Nephron (organoid): ENCODE measurements at regions not wholly inside any gene's neighbourhood (a gene's known extent, or its start where the extent isn't known, plus 50 kb on each side); places are given as distances from the start of the nearest gene placed in this dataset.
"Not testable (repeated sequence)": the region's sequence is repeated elsewhere in the genome, so short reads cannot be mapped to it uniquely, and the experiment has no call there.

ENCODE experiments used
- H3K27ac Mint-ChIP-seq, 3 experiments: 2 replicates each; pipeline ENCODE4 v1.8.0; 2020; ENCODE audit warnings: mixed read lengths in 3 of 3, mild to moderate bottlenecking in 2 of 3, moderate library complexity in 1 of 3
- H3K27me3 Mint-ChIP-seq: 2 replicates; pipeline ENCODE4 v1.8.0; 2021; ENCODE audit warnings: low read depth, mild to moderate bottlenecking, moderate library complexity, mixed read lengths
- H3K36me3 Mint-ChIP-seq: 2 replicates; pipeline ENCODE4 v1.8.0; 2020; ENCODE audit warnings: low read depth, mixed read lengths
- H3K4me1 Mint-ChIP-seq: 2 replicates; pipeline ENCODE4 v1.8.0; 2020; ENCODE audit warnings: mixed read lengths
- H3K4me3 Mint-ChIP-seq, 3 experiments: 2 replicates each; pipeline ENCODE4 v1.8.0; 2020; ENCODE audit warnings: mild to moderate bottlenecking in 3 of 3, mixed read lengths in 3 of 3, moderate library complexity in 2 of 3
- H3K9me3 Mint-ChIP-seq: 2 replicates; pipeline ENCODE4 v1.8.0; 2020; ENCODE audit warnings: mixed read lengths
- CTCF ChIP-seq, 3 experiments: fragments of 200-600 bp; sonication (generic); IDR thresholded peaks; one replicate each; pipeline ENCODE4 v1.5.0; 2021; ENCODE audit warnings: antibody characterized with exemption in 3 of 3; ENCODE audit not compliant: unreplicated experiment in 3 of 3

DNA sequence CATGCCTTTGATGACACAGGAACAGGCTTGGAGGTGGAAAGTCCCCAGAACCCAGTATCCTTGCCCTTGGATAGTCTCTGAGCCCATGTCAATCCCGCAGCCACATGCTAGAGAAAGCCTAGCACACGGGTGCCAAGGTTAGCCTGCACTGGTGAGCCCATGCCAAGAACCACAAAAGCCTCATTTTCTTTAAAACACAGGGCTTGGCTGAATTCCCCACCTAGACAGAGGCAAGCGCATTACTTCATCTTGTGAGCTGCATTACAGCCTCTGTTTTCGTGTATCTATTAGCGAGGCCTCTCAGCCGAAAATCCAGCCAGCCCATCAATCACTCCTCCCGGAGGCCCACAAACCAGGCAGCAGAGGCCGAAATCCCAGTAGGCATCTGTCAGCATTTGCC is 314.9 kb upstream of the AUTS2 start:
- Mint-ChIP-seq H3K4me1 (peaks cover 21% of the 10 kb centered on the region), H3K27me3 (peaks cover 14% of the 10 kb centered on the region), H3K4me3 (peak overlapping the region in 1 of 3 experiments; percentile 0), H3K27ac (peak overlapping the region in 2 of 3 experiments; percentile 13 to 78), H3K9me3 (peaks cover 5% of the 10 kb centered on the region), H3K36me3 (no peaks in the 10 kb centered on the region)
- TF ChIP-seq CTCF (IDR thresholded peaks at IDR 0.05; ENCODE audit: unreplicated experiment in 3 of 3) = no peak

GRCh38 chr7:69285854-69286253 is 312.4 kb upstream of the AUTS2 start:
- TF ChIP-seq CTCF (IDR thresholded peaks at IDR 0.05; ENCODE audit: unreplicated experiment in 3 of 3) = no peak
- H3K36me3 Mint-ChIP-seq = no peaks in the 10 kb centered on the region
- peaks cover 5% of the 10 kb centered on the region for H3K9me3 Mint-ChIP-seq
- H3K4me3 Mint-ChIP-seq = no peak overlapping the region
- peaks cover 10% of the 10 kb centered on the region for H3K27me3 Mint-ChIP-seq
- peaks cover 17% of the 10 kb centered on the region for H3K4me1 Mint-ChIP-seq
- H3K27ac Mint-ChIP-seq = no peak overlapping the region

GRCh38 chr7:69295977-69296376 is 302.3 kb upstream of the AUTS2 start:
- Mint-ChIP-seq H3K4me3 (no peak overlapping the region), H3K27me3 (peaks cover 15% of the 10 kb centered on the region), H3K27ac (no peak overlapping the region), H3K4me1 (peaks cover 16% of the 10 kb centered on the region), H3K9me3 (peaks cover 6% of the 10 kb centered on the region), H3K36me3 (no peaks in the 10 kb centered on the region)
- TF ChIP-seq CTCF (IDR thresholded peaks at IDR 0.05; ENCODE audit: unreplicated experiment in 3 of 3) = no peak

DNA sequence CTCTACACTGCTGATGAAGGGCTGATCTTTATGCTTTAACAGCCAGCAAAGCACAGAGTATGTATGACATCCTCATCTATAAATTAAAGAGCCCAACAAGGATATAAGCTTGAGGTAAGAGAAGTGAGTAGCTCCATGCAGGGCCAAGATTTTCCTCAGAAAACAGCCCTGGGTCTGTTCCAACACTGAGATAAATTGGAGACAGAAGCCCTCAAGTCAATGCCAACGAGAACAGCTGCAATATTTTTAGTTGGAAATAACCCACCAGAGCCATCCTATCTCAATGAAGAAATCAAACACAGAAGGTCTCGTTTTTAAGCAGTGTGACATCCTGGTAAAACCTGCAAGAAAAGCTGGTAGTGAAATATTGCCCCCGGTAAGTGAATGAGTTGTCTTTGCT is 297.0 kb upstream of the AUTS2 start:
- H3K27me3 Mint-ChIP-seq = peaks cover 10% of the 10 kb centered on the region
- no peak overlapping the region for H3K4me3 Mint-ChIP-seq
- no peak overlapping the region for H3K27ac Mint-ChIP-seq
- no peaks in the 10 kb centered on the region for H3K36me3 Mint-ChIP-seq
- peaks cover 19% of the 10 kb centered on the region for H3K4me1 Mint-ChIP-seq
- TF ChIP-seq CTCF (IDR thresholded peaks at IDR 0.05; ENCODE audit: unreplicated experiment in 3 of 3) = no peak
- peaks cover 4% of the 10 kb centered on the region for H3K9me3 Mint-ChIP-seq

GRCh38 chr7:69309601-69310000 is 288.7 kb upstream of the AUTS2 start:
- Mint-ChIP-seq H3K36me3 (no peaks in the 10 kb centered on the region), H3K4me3 (no peak overlapping the region), H3K27ac (no peak overlapping the region), H3K27me3 (peaks cover 16% of the 10 kb centered on the region), H3K9me3 (peaks cover 3% of the 10 kb centered on the region), H3K4me1 (no peaks in the 10 kb centered on the region)
- no peak for TF ChIP-seq CTCF (IDR thresholded peaks at IDR 0.05; ENCODE audit: unreplicated experiment in 3 of 3)

GRCh38 chr7:69311489-69311888 is 286.8 kb upstream of the AUTS2 start:
- H3K4me1 Mint-ChIP-seq = no peaks in the 10 kb centered on the region
- H3K9me3 Mint-ChIP-seq = peaks cover 7% of the 10 kb centered on the region

DNA sequence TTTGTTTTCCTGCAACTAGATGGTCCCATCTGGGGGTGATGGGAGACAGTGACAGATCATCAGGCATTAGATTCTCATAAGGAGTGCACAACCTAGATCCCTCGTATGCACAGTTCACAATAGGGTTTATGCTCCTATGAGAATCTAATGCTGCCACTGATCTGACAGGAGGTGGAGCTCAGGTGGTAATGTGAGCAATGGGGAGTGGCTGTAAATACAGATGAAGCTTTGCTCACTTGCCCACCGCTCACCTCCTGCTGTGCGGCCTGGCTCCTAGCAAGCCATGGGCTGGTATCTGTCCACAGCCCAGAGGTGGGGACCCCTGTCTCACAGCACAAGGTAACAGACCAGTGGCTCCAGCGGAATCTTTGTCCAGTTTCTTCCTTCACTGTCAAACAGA is 284.4 kb upstream of the AUTS2 start:
- peaks cover 30% of the 10 kb centered on the region for H3K27me3 Mint-ChIP-seq
- not testable (repeated sequence) for H3K4me3 Mint-ChIP-seq, H3K36me3 Mint-ChIP-seq, H3K4me1 Mint-ChIP-seq, H3K27ac Mint-ChIP-seq, H3K9me3 Mint-ChIP-seq

More at GRCh38 chr7:69311489-69311888, 286.8 kb upstream of the AUTS2 start:
- no peak overlapping the region for H3K27ac Mint-ChIP-seq
- no peak overlapping the region for H3K4me3 Mint-ChIP-seq
- H3K27me3 Mint-ChIP-seq = peaks cover 19% of the 10 kb centered on the region
- no peak for TF ChIP-seq CTCF (IDR thresholded peaks at IDR 0.05; ENCODE audit: unreplicated experiment in 3 of 3)
- no peaks in the 10 kb centered on the region for H3K36me3 Mint-ChIP-seq
